Coronary artery (tissue), 2 donors: ENCODE measurements at regions not wholly inside any gene's neighbourhood (a gene's known extent, or its start where the extent isn't known, plus 50 kb on each side); places are given as distances from the start of the nearest gene placed in this dataset.

Experiments
- DNase-seq: peaks from one replicate; pipeline ENCODE4 v3.0.0-alpha.2; 2017; ENCODE audit warnings: low spot score
- H3K27ac ChIP-seq, 2 donors: fragments of 200-600 bp; sonication (generic); one replicate each; pipeline ENCODE4 v1.5.1; 2016 to 2019
- H3K4me3 ChIP-seq: fragments of 200-600 bp; sonication (generic); 2 replicates; pipeline ENCODE4 v1.5.1; 2016; ENCODE audit warnings: mild to moderate bottlenecking, moderate library complexity
- CTCF ChIP-seq: fragments of 200-600 bp; sonication (generic); IDR thresholded peaks from one replicate; pipeline ENCODE4 v1.5.1; 2019; ENCODE audit warnings: antibody characterized with exemption

GRCh38 chr18:38297910-38298309, 732.3 kb upstream of the CELF4 start:
- H3K27ac ChIP-seq = no peak overlapping the region
- DNase-seq = no peak
- no peak for TF ChIP-seq CTCF
- H3K4me3 ChIP-seq = no peak overlapping the region

GRCh38 chr18:38290229-38290628, 724.6 kb upstream of the CELF4 start:
- no peak overlapping the region for H3K4me3 ChIP-seq
- no peak for TF ChIP-seq CTCF
- H3K27ac ChIP-seq = no peak overlapping the region
- no peak for DNase-seq

- DNase-seq = no peak
- H3K27ac ChIP-seq = no peak overlapping the region
- no peak for TF ChIP-seq CTCF
- H3K4me3 ChIP-seq = no peak overlapping the region
Measured at GRCh38 chr18:38284972-38285371, 719.4 kb upstream of the CELF4 start.

GRCh38 chr18:38263066-38263465, 697.5 kb upstream of the CELF4 start:
- no peak overlapping the region for H3K27ac ChIP-seq
- no peak for TF ChIP-seq CTCF
- no peak for DNase-seq
- no peak overlapping the region for H3K4me3 ChIP-seq

GRCh38 chr18:38262661-38263060, 697.1 kb upstream of the CELF4 start:
- no peak for DNase-seq
- H3K27ac ChIP-seq = no peak overlapping the region
- no peak for TF ChIP-seq CTCF

GRCh38 chr18:38257661-38258060, 692.1 kb upstream of the CELF4 start:
- no peak for DNase-seq
- H3K27ac ChIP-seq = no peak overlapping the region
- no peak for TF ChIP-seq CTCF
- H3K4me3 ChIP-seq = no peak overlapping the region

More at GRCh38 chr18:38262661-38263060, 697.1 kb upstream of the CELF4 start:
- H3K4me3 ChIP-seq = no peak overlapping the region

GRCh38 chr18:38256366-38256765, 690.8 kb upstream of the CELF4 start:
- TF ChIP-seq CTCF = no peak

More at GRCh38 chr18:38256366-38256765, 690.8 kb upstream of the CELF4 start:
- no peak for DNase-seq
- Histone ChIP-seq H3K4me3 (no peak overlapping the region), H3K27ac (no peak overlapping the region)
